SH-SY5Y (cell line): ENCODE measurements at regions not wholly inside any gene's neighbourhood (a gene's known extent, or its start where the extent isn't known, plus 50 kb on each side); places are given as distances from the start of the nearest gene placed in this dataset.

Experiments used
- GATA2 ChIP-seq: IDR thresholded peaks from 2 replicates; pipeline ENCODE4 v1.6.1; 2011; ENCODE audit warnings: mild to moderate bottlenecking, low read depth, low read length
- GATA3 ChIP-seq: IDR thresholded peaks from 2 replicates; pipeline ENCODE4 v1.6.1; 2011; ENCODE audit warnings: low read depth, mild to moderate bottlenecking, low read length, moderate library complexity

- no peak for TF ChIP-seq GATA2
- no peak for TF ChIP-seq GATA3
Observed at GRCh38 chr6:27650620-27651370, 177.9 kb upstream of the ZNF184 start.
